Epithelial cell of esophagus (primary cell): ENCODE measurements at regions not wholly inside any gene's neighbourhood (a gene's known extent, or its start where the extent isn't known, plus 50 kb on each side); places are given as distances from the start of the nearest gene placed in this dataset.
"Not testable (repeated sequence)": the region's sequence is repeated elsewhere in the genome, so short reads cannot be mapped to it uniquely, and the experiment has no call there.

Experiments
- DNase-seq: peaks from one replicate; pipeline ENCODE4 v3.0.0; 2010; ENCODE audit warnings: low read depth
- H3K4me3 ChIP-seq: 2 replicates; pipeline ENCODE4 v1.5.1; 2011; ENCODE audit warnings: mild to moderate bottlenecking, low read length, control low read depth
- TF ChIP-seq, protein P1 (sequence below): IDR thresholded peaks from 2 replicates; pipeline ENCODE4 v1.5.1; 2011; ENCODE audit warnings: low read depth, mild to moderate bottlenecking, low read length, control low read depth, inconsistent platforms; ENCODE audit not compliant: insufficient read depth; ENCODE audit errors: missing control alignments

- DNase-seq: peak; percentile 75
- TF ChIP-seq, protein P1, sequence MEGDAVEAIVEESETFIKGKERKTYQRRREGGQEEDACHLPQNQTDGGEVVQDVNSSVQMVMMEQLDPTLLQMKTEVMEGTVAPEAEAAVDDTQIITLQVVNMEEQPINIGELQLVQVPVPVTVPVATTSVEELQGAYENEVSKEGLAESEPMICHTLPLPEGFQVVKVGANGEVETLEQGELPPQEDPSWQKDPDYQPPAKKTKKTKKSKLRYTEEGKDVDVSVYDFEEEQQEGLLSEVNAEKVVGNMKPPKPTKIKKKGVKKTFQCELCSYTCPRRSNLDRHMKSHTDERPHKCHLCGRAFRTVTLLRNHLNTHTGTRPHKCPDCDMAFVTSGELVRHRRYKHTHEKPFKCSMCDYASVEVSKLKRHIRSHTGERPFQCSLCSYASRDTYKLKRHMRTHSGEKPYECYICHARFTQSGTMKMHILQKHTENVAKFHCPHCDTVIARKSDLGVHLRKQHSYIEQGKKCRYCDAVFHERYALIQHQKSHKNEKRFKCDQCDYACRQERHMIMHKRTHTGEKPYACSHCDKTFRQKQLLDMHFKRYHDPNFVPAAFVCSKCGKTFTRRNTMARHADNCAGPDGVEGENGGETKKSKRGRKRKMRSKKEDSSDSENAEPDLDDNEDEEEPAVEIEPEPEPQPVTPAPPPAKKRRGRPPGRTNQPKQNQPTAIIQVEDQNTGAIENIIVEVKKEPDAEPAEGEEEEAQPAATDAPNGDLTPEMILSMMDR: no peak
- H3K4me3 ChIP-seq: no peak overlapping the region
Measured at GRCh38 chr2:234373060-234373459, 123.8 kb downstream of the ARL4C start.

GRCh38 chr2:234372506-234372905, 124.4 kb downstream of the ARL4C start:
- DNase-seq: peak; percentile 13
- H3K4me3 ChIP-seq: no peak overlapping the region
- TF ChIP-seq, protein P1: no peak

GRCh38 chr2:234368861-234369261, 128.0 kb downstream of the ARL4C start:
- H3K4me3 ChIP-seq: no peak overlapping the region
- peak; percentile 71 for DNase-seq
- TF ChIP-seq, protein P1: no peak

GRCh38 chr2:234366891-234367290, 130.0 kb downstream of the ARL4C start:
- TF ChIP-seq, protein P1: no peak
- DNase-seq: peak; percentile 66
- no peak overlapping the region for H3K4me3 ChIP-seq

DNA sequence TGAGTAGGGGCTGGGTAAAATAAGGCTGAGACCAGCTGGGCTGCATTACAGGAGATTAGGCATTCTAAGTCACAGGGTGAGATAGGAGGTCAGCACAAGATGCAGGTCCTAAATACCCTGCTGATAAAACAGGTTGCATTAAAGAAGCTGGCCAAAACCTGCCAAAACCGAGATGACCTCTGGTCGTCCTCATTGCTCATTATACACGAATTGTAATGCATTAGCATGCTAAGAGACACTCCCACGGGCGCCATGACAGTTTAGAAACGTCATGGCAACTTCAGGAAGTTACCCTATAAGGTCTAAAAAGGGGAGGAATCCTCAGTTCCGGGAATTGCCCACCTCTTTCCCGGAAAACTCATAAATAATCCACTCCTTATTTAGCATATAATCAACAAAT, 132.2 kb downstream of the ARL4C start:
- DNase-seq: no peak
- TF ChIP-seq, protein P1: no peak
- no peak overlapping the region for H3K4me3 ChIP-seq

DNA sequence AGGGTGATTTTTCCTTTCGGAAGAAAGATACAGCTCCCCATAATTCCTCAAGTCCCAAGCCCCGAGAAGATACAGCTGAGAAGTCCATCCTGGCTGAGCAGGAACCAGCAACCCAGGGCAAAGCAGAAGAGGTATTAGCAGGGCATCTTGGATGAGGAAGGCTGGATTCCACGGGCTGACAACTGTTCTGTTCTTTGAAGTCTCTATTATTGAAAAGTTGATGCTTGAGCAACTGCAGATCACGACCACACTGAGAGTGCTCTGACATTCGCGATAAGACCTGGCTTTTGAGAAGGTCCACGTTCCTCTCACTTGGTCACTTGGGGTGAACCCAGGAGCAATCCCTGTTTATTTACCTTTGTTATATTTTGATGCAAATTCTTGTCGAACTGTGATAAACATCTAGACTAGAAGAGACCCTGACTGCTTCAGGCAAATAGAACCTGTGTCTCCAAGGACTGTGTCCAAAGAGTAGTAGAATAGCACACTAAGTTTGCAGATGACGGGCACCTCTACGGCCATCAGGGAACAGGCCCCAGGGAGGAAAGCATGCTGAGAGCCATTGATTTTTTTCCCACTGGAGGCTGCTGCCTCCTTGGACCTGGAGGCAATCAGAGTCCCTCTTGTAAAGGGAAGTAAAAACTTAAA, 133.1 kb downstream of the ARL4C start:
- no peak overlapping the region for H3K4me3 ChIP-seq
- TF ChIP-seq, protein P1: no peak
- no peak for DNase-seq

GRCh38 chr2:234363011-234363487, 133.8 kb downstream of the ARL4C start:
- no peak for DNase-seq
- TF ChIP-seq, protein P1: no peak
- H3K4me3 ChIP-seq: no peak overlapping the region

- not testable (repeated sequence) for DNase-seq, H3K4me3 ChIP-seq
Measured at GRCh38 chr2:234360313-234360975, 136.4 kb downstream of the ARL4C start.
